T47D (cell line): ENCODE measurements at regions not wholly inside any gene's neighbourhood (a gene's known extent, or its start where the extent isn't known, plus 50 kb on each side); places are given as distances from the start of the nearest gene placed in this dataset.
"Not testable (repeated sequence)": the region's sequence is repeated elsewhere in the genome, so short reads cannot be mapped to it uniquely, and the experiment has no call there.

Experiments used
- DNase-seq, 2 experiments: peaks; one replicate each; pipeline versions ENCODE4 v3.0.0 to v3.0.0-alpha.2; 2011 to 2012; ENCODE audit warnings: low read depth in 1 of 2, low spot score in 1 of 2
- JUND ChIP-seq: IDR thresholded peaks from 2 replicates; pipeline ENCODE4 v1.6.1; 2012; ENCODE audit warnings: low read depth
- in situ Hi-C: cut with HindIII; loops from 2 replicates; pipeline ENCODE4 v1.10.0; 2016; ENCODE audit warnings: low sequenced_read_pairs, low pct_unique_long_range_greater_than_20kb

DNA sequence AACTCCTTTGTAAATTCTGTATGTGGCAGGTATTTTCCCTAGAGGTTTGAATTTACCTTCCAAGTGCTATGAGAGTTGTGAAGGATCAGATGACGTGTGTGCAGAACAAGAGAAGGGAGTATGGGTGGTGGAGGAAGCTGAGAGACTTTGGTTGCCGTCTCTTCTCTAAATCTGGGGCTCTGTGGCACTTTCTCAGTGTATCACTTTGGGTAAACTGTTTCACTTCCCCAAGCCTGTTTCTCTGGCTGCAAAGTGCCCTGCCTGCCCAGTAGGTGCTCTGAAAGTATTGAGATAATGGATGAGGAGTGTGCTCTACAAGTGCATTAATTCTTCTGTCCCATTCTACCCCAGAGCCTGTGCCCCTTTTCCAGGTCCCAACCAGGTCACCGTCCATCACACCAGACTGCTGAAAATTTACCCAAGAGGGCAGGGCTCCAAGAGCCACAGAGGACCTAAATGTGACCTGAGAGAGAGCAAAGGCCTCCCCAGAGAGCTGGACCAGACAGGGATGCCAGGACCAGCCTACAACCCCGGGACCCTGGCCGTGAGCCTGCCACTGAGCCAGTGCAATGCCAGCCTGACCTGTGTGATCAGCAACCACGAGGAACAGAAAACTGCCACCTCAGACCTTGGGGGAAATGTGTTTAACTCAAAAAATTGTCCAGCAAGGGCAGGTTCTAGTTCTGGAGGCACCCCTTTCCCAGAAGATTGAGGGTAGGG, 131.6 kb upstream of the ETV3 start:
- DNase-seq = no peak
- no peak for TF ChIP-seq JUND
- in situ Hi-C loops = no loop called here

GRCh38 chr1:157262891-157263290, 124.7 kb upstream of the ETV3 start:
- TF ChIP-seq JUND = no peak
- in situ Hi-C loops = no loop called here
- DNase-seq = no peak

DNA sequence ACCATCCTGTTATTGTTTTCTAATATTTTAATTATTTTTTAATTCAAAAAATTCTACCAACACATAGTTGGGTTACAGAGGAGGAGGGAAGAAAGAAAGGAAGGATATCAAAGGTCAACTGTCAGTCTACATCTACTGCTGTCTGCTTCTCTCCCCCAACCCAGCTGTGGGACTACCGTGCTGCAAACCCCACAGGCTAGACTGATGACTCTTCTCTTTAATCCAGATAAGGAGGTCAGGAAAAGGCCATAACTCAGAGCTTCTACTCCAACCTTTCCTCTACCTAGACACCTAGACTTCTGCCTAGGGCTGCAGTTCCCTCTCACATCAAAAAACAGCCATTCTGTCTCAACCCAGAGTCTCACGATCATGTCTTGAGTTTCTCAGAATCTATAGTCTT, 124.2 kb upstream of the ETV3 start:
- TF ChIP-seq JUND = no peak
- in situ Hi-C loops = no loop called here
- DNase-seq = no peak

- in situ Hi-C loops = not testable (repeated sequence)
Measured at GRCh38 chr1:157255891-157256290, 117.7 kb upstream of the ETV3 start.

DNA sequence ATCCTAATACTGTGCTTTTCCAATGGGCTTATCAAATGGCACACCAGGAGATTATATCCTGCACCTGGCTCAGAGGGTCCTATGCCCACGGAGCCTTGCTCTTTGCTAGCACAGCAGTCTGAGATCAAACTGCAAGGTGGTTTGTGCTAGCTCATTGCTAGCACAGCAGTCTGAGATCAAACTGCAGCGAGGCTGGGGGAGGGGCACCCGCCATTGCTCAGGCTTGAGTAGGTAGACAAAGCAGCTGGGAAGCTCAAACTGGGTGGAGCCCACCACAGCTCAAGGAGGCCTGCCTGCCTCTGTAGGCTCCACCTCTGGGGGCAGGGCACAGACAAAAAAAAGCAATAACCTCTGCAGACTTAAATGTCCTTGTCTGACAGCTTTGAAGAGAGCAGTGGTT, 116.0 kb upstream of the ETV3 start:
- in situ Hi-C loops, DNase-seq: not testable (repeated sequence)

More at GRCh38 chr1:157255891-157256290, 117.7 kb upstream of the ETV3 start:
- DNase-seq = not testable (repeated sequence)

GRCh38 chr1:157252473-157252872, 114.3 kb upstream of the ETV3 start:
- no peak for DNase-seq
- TF ChIP-seq JUND = no peak
- in situ Hi-C loops = no loop called here

GRCh38 chr1:157249739-157250138, 111.5 kb upstream of the ETV3 start:
- in situ Hi-C loops = no loop called here
- no peak for DNase-seq
- no peak for TF ChIP-seq JUND

GRCh38 chr1:157249326-157249725, 111.1 kb upstream of the ETV3 start:
- TF ChIP-seq JUND = no peak
- in situ Hi-C loops = no loop called here

GRCh38 chr1:157247764-157248049, 109.5 kb upstream of the ETV3 start:
- in situ Hi-C loops = not testable (repeated sequence)

More at GRCh38 chr1:157249326-157249725, 111.1 kb upstream of the ETV3 start:
- no peak for DNase-seq

GRCh38 chr1:157247005-157247763, 109.0 kb upstream of the ETV3 start:
- in situ Hi-C loops = no loop called here
- TF ChIP-seq JUND = no peak
- DNase-seq = no peak

More at GRCh38 chr1:157247764-157248049, 109.5 kb upstream of the ETV3 start:
- DNase-seq = not testable (repeated sequence)

- no peak for DNase-seq
- in situ Hi-C loops = no loop called here
- no peak for TF ChIP-seq JUND
Measured at GRCh38 chr1:157245823-157246222, 107.6 kb upstream of the ETV3 start.

GRCh38 chr1:157241185-157241538, 103.0 kb upstream of the ETV3 start:
- DNase-seq = no peak
- TF ChIP-seq JUND = no peak
- in situ Hi-C loops = no loop called here

DNA sequence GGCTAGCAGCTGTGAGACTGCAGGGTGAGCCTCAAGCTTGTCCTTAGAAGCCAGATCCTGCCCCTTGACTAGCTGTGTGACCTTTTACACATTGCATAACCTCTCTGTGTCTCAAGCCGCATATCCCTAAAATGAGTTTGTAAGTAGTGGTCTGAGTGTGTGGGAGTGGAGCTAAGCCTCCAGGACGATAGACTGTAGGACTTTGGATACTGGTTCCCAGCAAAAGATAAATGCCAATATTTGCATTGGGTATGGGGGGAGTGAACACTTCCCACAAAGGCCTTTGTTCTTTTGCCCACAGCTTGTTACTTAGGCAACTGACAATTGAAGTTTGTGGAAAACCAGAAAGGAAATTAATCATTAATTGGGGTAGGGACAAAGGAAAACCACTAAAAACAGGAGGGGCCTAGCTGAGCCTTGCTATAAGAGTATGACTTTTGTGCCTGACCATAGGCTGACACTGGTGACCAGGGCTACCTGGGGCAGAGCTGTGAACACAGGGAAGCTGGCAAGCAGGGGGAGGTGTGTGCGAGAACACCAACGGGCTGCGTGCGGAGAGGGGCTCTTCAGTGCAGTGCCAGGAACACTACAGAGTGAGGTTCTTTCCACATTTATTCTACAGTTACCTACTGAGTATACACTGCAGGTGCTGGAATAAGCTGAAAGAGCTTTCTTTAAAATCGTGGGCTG, 102.4 kb upstream of the ETV3 start:
- no peak for DNase-seq
- TF ChIP-seq JUND = no peak
- in situ Hi-C loops = no loop called here

DNA sequence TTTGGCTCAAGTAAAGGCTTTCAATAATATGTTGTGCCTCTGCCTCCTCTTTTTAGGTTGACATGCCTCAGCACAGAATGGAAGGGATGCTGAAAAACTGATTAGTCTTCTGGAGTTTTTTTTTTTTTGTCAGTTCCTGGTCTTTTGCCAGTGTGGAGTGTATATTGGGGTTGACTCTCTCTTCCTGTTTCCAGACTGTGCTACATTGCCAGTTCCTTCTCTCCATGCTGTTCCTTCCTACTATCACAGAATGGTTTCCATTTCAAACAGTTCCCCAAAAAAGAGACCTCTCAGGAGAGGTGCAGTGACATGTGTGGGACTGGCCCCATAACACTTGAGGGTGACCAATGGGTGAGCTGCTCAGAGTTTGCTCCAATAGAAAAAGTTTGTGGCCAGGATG, 101.7 kb upstream of the ETV3 start:
- no peak for DNase-seq
- in situ Hi-C loops = no loop called here
- TF ChIP-seq JUND = no peak
